WTC11 (cell line): ENCODE measurements at regions not wholly inside any gene's neighbourhood (a gene's known extent, or its start where the extent isn't known, plus 50 kb on each side); places are given as distances from the start of the nearest gene placed in this dataset.

Experiments used
- ATAC-seq: fragments of 200-7000 bp; cut with Tn5 transposase; 2 replicates; pipeline ENCODE4 v1.10.0; 2021; ENCODE audit warnings: mild to moderate bottlenecking, moderate library complexity
- CTCF ChIA-PET: fragments of 300-600 bp; sonication (Branson Sonifier 250); formaldehyde crosslinking; loops from one replicate; lab custom pipeline; 2021; ENCODE audit warnings: antibody characterized with exemption; lab: Charles Lee
- POLR2A ChIA-PET: fragments of 350-600 bp; sonication (Branson Sonifier 250); formaldehyde crosslinking; loops from one replicate; lab custom pipeline; 2021; ENCODE audit warnings: antibody characterized with exemption; lab: Charles Lee
- DNase-seq: peaks from one replicate; pipeline ENCODE4 v3.0.0; 2021; ENCODE audit warnings: low spot score
- H3K27ac Mint-ChIP-seq: 2 replicates; pipeline ENCODE4 v1.8.0; 2021; ENCODE audit warnings: mixed read lengths
- H3K27me3 Mint-ChIP-seq: 2 replicates; pipeline ENCODE4 v1.8.0; 2021; ENCODE audit warnings: low read depth, mild to moderate bottlenecking, moderate library complexity, mixed read lengths
- H3K36me3 Mint-ChIP-seq: 2 replicates; pipeline ENCODE4 v1.8.0; 2021; ENCODE audit warnings: mixed read lengths
- H3K4me1 Mint-ChIP-seq: 2 replicates; pipeline ENCODE4 v1.8.0; 2022; ENCODE audit warnings: mixed read lengths
- H3K4me3 Mint-ChIP-seq: 2 replicates; pipeline ENCODE4 v1.8.0; 2021; ENCODE audit warnings: mild to moderate bottlenecking, moderate library complexity, mixed read lengths
- H3K9me3 Mint-ChIP-seq: 2 replicates; pipeline ENCODE4 v1.8.0; 2021; ENCODE audit warnings: mixed read lengths
- ELF4 ChIP-seq: sonication (generic); formaldehyde crosslinking; IDR thresholded peaks from 2 replicates; pipeline ENCODE4 v1.8.1; 2022; ENCODE audit warnings: low read depth, mild to moderate bottlenecking, moderate library complexity, missing genetic modification reagents
- EMX1 ChIP-seq: fragments of 250-450 bp; sonication (Bioruptor Pico); IDR thresholded peaks from 2 replicates; pipeline ENCODE4 v1.8.0; 2021; ENCODE audit warnings: mild to moderate bottlenecking
- FOXJ3 ChIP-seq: sonication (generic); formaldehyde crosslinking; IDR thresholded peaks from 2 replicates; pipeline ENCODE4 v1.9.0; 2021; ENCODE audit warnings: missing genetic modification reagents, mild to moderate bottlenecking, borderline replicate concordance
- GABPB1 ChIP-seq: sonication (generic); formaldehyde crosslinking; IDR thresholded peaks from 2 replicates; pipeline ENCODE4 v1.8.1; 2023; ENCODE audit warnings: mild to moderate bottlenecking, missing genetic modification reagents
- JUN ChIP-seq: sonication (generic); formaldehyde crosslinking; IDR thresholded peaks from 2 replicates; pipeline ENCODE4 v1.8.0; 2023; ENCODE audit warnings: mild to moderate bottlenecking, missing genetic modification reagents
- NR2C2 ChIP-seq: sonication (generic); formaldehyde crosslinking; IDR thresholded peaks from 2 replicates; pipeline ENCODE4 v1.8.0; 2022; ENCODE audit warnings: mild to moderate bottlenecking, missing genetic modification reagents
- PRRX2 ChIP-seq: fragments of 250-450 bp; sonication (Bioruptor Pico); IDR thresholded peaks from 2 replicates; pipeline ENCODE4 v1.8.0; 2021; ENCODE audit warnings: mild to moderate bottlenecking
- RELA ChIP-seq: sonication (generic); formaldehyde crosslinking; IDR thresholded peaks from 2 replicates; pipeline ENCODE4 v1.8.1; 2022; ENCODE audit warnings: missing genetic modification reagents, mild to moderate bottlenecking, borderline replicate concordance
- ZNF232 ChIP-seq: sonication (generic); formaldehyde crosslinking; IDR thresholded peaks from 2 replicates; pipeline ENCODE4 v1.8.0; 2022; ENCODE audit warnings: mild to moderate bottlenecking, missing genetic modification reagents
- TF ChIP-seq, protein P1 (sequence below): sonication (generic); formaldehyde crosslinking; IDR thresholded peaks from 2 replicates; pipeline ENCODE4 v1.8.1; 2023; ENCODE audit warnings: mild to moderate bottlenecking, missing genetic modification reagents
- TF ChIP-seq, protein P2 (sequence below): sonication (generic); formaldehyde crosslinking; IDR thresholded peaks from 2 replicates; pipeline ENCODE4 v1.8.1; 2023; ENCODE audit warnings: mild to moderate bottlenecking, missing genetic modification reagents, moderate library complexity
- TF ChIP-seq, protein P3 (sequence below): fragments of 250-450 bp; sonication (Bioruptor Pico); conservative IDR thresholded peaks from 2 replicates; pipeline ENCODE4 v1.9.0; 2021; ENCODE audit warnings: mild to moderate bottlenecking
- TF ChIP-seq, protein P4 (sequence below): sonication (generic); formaldehyde crosslinking; IDR thresholded peaks from 2 replicates; pipeline ENCODE4 v1.8.1; 2023; ENCODE audit warnings: mild to moderate bottlenecking, moderate library complexity, missing genetic modification reagents
- TF ChIP-seq, protein P5 (sequence below): fragments of 250-450 bp; sonication (Bioruptor Pico); IDR thresholded peaks from 2 replicates; pipeline ENCODE4 v1.9.0; 2021; ENCODE audit warnings: mild to moderate bottlenecking
- TF ChIP-seq, protein P6 (sequence below): sonication (generic); formaldehyde crosslinking; IDR thresholded peaks from 2 replicates; pipeline ENCODE4 v1.8.0; 2022; ENCODE audit warnings: mild to moderate bottlenecking, missing genetic modification reagents
- TF ChIP-seq, protein P7 (sequence below): fragments of 250-450 bp; sonication (Bioruptor Pico); IDR thresholded peaks from 2 replicates; pipeline ENCODE4 v2.1.2; 2022; ENCODE audit warnings: mild to moderate bottlenecking, moderate library complexity
- TF ChIP-seq, protein P8 (sequence below): sonication (generic); formaldehyde crosslinking; IDR thresholded peaks from 2 replicates; pipeline ENCODE4 v1.8.1; 2023; ENCODE audit warnings: mild to moderate bottlenecking, missing genetic modification reagents, borderline replicate concordance

DNA sequence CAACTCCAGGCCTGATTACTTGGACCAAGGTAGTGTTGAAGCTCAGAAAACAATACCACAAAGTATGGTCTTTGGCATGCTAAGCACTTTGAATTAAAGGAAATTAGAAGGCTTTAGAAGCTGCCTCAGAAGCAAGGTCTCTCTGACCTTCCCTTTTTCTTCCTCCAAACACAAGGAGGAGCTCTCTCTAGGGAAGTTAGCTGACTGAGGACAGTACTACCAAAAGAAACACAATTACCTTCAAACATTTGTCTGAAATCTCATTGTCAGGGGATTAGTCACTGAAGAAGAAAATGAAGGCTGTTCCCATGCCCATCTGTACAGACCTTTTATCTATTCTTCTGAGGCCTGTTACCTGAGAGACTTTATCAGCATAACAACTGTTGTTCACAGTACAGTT, 279.3 kb downstream of the CDH20 start (continued):
- TF ChIP-seq, protein P1, sequence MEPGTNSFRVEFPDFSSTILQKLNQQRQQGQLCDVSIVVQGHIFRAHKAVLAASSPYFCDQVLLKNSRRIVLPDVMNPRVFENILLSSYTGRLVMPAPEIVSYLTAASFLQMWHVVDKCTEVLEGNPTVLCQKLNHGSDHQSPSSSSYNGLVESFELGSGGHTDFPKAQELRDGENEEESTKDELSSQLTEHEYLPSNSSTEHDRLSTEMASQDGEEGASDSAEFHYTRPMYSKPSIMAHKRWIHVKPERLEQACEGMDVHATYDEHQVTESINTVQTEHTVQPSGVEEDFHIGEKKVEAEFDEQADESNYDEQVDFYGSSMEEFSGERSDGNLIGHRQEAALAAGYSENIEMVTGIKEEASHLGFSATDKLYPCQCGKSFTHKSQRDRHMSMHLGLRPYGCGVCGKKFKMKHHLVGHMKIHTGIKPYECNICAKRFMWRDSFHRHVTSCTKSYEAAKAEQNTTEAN (CRISPR knock-in tag) = no peak
- TF ChIP-seq ZNF232 (CRISPR knock-in tag) = no peak
- TF ChIP-seq, protein P2, sequence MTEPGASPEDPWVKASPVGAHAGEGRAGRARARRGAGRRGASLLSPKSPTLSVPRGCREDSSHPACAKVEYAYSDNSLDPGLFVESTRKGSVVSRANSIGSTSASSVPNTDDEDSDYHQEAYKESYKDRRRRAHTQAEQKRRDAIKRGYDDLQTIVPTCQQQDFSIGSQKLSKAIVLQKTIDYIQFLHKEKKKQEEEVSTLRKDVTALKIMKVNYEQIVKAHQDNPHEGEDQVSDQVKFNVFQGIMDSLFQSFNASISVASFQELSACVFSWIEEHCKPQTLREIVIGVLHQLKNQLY (CRISPR knock-in tag) = no peak
- TF ChIP-seq PRRX2 (CRISPR knock-in tag) = no peak

DNA sequence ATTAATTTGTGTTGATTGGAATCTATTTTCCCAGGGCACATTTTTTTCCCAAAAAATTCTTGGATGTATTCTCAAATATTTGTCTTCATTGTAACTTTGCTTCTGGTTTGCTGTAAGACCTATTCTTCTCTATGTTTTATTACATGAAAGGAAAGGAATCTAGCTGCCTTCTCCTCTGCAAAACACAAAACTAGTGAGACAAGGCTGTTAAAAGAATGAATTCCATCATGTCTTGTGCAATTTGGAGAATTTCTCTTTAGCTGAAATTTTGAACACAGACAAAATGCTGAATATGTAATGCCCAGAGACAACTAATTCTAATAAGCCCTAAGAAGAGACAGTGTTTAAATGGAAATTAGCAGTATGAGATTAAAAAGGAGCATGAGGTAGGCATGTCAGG, 275.9 kb downstream of the CDH20 start:
- ATAC-seq = no peak
- H3K4me1 Mint-ChIP-seq = peaks cover 57% of the 10 kb centered on the region
- H3K9me3 Mint-ChIP-seq = peaks cover 55% of the 10 kb centered on the region
- peaks cover 5% of the 10 kb centered on the region; the same call in 1 of the 2 replicates for H3K27me3 Mint-ChIP-seq
- no peak for DNase-seq
- CTCF ChIA-PET = interaction anchor here (1.0 to 2.3 kb wide), 3 partner anchors 27 to 522 kb away, joined by 4 to 10 read pairs (median 5); no protein-coding TSS in a partner anchor
- H3K36me3 Mint-ChIP-seq = peaks cover 53% of the 10 kb centered on the region
- no peak overlapping the region for H3K4me3 Mint-ChIP-seq
- no peak for TF ChIP-seq ELF4 (CRISPR knock-in tag)
- TF ChIP-seq, protein P2 (CRISPR knock-in tag) = no peak
- TF ChIP-seq, protein P3, sequence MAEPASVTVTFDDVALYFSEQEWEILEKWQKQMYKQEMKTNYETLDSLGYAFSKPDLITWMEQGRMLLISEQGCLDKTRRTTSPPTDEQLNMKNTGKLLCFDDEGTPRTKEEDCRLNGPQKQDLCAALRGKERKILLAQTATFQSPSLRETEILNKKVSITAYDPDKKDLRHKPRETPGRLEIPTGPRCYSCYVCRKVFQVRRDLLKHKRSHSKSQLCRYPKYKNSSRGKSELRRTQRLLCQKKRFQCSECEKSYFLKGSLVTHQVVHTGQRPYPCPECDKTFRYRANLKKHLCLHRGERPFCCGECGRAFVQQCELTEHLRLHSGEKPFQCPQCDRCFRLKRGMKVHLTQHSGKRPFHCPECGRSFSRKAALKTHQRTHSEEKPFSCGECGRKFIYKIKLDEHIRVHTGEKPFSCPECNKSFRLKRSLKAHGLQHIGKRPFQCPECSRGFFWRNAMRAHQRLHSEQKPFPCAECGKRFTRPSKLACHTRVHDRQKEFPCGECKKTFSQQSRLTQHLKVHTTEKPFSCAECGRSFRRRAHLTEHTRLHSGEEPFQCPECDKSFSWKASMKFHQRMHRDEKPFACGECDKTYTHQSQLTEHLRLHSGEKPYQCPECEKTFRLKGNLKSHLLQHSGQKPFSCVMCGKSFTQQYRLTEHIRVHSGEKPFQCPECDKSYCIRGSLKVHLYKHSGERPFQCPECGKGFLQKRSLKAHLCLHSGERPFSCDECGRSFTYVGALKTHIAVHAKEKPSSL (CRISPR knock-in tag) = no peak
- TF ChIP-seq, protein P4, sequence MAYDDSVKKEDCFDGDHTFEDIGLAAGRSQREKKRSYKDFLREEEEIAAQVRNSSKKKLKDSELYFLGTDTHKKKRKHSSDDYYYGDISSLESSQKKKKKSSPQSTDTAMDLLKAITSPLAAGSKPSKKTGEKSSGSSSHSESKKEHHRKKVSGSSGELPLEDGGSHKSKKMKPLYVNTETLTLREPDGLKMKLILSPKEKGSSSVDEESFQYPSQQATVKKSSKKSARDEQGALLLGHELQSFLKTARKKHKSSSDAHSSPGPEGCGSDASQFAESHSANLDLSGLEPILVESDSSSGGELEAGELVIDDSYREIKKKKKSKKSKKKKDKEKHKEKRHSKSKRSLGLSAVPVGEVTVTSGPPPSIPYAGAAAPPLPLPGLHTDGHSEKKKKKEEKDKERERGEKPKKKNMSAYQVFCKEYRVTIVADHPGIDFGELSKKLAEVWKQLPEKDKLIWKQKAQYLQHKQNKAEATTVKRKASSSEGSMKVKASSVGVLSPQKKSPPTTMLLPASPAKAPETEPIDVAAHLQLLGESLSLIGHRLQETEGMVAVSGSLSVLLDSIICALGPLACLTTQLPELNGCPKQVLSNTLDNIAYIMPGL (CRISPR knock-in tag) = no peak
- TF ChIP-seq, protein P5, sequence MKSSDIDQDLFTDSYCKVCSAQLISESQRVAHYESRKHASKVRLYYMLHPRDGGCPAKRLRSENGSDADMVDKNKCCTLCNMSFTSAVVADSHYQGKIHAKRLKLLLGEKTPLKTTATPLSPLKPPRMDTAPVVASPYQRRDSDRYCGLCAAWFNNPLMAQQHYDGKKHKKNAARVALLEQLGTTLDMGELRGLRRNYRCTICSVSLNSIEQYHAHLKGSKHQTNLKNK (CRISPR knock-in tag) = no peak
- no peak for TF ChIP-seq NR2C2 (CRISPR knock-in tag)
- no peak for TF ChIP-seq JUN (CRISPR knock-in tag)
- TF ChIP-seq RELA (CRISPR knock-in tag) = no peak
- POLR2A ChIA-PET = interaction anchor here (0.7 kb wide), 1 partner anchor 46 kb away, joined by 3 read pairs; no protein-coding TSS in a partner anchor
- no peak overlapping the region for H3K27ac Mint-ChIP-seq

DNA sequence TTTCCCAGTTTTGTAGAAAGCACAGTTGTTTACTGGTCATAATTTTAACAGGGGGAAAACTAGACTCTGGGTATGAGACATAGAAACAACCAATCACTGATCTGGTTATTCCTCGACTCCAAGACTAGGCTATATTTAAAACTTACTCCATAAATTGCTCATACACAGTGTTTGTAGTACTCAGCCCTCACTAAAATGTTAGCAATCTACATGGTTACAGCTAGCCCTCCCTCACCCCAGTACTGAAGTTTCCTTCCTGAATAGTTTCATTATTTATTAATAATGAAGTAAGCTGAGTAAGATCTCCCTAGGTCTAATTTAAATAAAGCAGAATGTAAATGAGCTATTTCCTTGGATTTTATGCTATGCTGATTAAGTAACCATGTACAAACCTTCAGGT, 275.1 kb downstream of the CDH20 start:
- no peaks in the 10 kb centered on the region; the same call in 1 of the 2 replicates for H3K27me3 Mint-ChIP-seq
- ATAC-seq = no peak
- peaks cover 49% of the 10 kb centered on the region for H3K4me1 Mint-ChIP-seq
- H3K27ac Mint-ChIP-seq = no peak overlapping the region
- H3K9me3 Mint-ChIP-seq = peaks cover 47% of the 10 kb centered on the region
- POLR2A ChIA-PET = no interaction called here
- H3K36me3 Mint-ChIP-seq = peaks cover 45% of the 10 kb centered on the region
- no peak overlapping the region for H3K4me3 Mint-ChIP-seq
- CTCF ChIA-PET = interaction anchor here (1.0 to 3.0 kb wide), 3 partner anchors 26 to 523 kb away, joined by 4 to 12 read pairs (median 10); no protein-coding TSS in a partner anchor
- no peak for DNase-seq
- TF ChIP-seq, protein P4 (CRISPR knock-in tag) = no peak
- TF ChIP-seq FOXJ3 (CRISPR knock-in tag) = no peak
- TF ChIP-seq EMX1 (CRISPR knock-in tag) = no peak
- TF ChIP-seq, protein P6, sequence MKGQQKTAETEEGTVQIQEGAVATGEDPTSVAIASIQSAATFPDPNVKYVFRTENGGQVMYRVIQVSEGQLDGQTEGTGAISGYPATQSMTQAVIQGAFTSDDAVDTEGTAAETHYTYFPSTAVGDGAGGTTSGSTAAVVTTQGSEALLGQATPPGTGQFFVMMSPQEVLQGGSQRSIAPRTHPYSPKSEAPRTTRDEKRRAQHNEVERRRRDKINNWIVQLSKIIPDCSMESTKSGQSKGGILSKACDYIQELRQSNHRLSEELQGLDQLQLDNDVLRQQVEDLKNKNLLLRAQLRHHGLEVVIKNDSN = no peak
- TF ChIP-seq, protein P7, sequence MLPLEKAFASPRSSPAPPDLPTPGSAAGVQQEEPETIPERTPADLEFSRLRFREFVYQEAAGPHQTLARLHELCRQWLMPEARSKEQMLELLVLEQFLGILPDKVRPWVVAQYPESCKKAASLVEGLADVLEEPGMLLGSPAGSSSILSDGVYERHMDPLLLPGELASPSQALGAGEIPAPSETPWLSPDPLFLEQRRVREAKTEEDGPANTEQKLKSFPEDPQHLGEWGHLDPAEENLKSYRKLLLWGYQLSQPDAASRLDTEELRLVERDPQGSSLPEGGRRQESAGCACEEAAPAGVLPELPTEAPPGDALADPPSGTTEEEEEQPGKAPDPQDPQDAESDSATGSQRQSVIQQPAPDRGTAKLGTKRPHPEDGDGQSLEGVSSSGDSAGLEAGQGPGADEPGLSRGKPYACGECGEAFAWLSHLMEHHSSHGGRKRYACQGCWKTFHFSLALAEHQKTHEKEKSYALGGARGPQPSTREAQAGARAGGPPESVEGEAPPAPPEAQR = no peak
- TF ChIP-seq GABPB1 = no peak
- TF ChIP-seq, protein P8, sequence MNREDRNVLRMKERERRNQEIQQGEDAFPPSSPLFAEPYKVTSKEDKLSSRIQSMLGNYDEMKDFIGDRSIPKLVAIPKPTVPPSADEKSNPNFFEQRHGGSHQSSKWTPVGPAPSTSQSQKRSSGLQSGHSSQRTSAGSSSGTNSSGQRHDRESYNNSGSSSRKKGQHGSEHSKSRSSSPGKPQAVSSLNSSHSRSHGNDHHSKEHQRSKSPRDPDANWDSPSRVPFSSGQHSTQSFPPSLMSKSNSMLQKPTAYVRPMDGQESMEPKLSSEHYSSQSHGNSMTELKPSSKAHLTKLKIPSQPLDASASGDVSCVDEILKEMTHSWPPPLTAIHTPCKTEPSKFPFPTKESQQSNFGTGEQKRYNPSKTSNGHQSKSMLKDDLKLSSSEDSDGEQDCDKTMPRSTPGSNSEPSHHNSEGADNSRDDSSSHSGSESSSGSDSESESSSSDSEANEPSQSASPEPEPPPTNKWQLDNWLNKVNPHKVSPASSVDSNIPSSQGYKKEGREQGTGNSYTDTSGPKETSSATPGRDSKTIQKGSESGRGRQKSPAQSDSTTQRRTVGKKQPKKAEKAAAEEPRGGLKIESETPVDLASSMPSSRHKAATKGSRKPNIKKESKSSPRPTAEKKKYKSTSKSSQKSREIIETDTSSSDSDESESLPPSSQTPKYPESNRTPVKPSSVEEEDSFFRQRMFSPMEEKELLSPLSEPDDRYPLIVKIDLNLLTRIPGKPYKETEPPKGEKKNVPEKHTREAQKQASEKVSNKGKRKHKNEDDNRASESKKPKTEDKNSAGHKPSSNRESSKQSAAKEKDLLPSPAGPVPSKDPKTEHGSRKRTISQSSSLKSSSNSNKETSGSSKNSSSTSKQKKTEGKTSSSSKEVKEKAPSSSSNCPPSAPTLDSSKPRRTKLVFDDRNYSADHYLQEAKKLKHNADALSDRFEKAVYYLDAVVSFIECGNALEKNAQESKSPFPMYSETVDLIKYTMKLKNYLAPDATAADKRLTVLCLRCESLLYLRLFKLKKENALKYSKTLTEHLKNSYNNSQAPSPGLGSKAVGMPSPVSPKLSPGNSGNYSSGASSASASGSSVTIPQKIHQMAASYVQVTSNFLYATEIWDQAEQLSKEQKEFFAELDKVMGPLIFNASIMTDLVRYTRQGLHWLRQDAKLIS (CRISPR knock-in tag) = no peak
